Myocyte (in vitro differentiated cells): ENCODE measurements at regions not wholly inside any gene's neighbourhood (a gene's known extent, or its start where the extent isn't known, plus 50 kb on each side); places are given as distances from the start of the nearest gene placed in this dataset.

Experiments
- DNase-seq: peaks from one replicate; pipeline ENCODE4 v3.0.0-alpha.2; 2012; ENCODE audit warnings: low read depth

- peak; percentile 74 for DNase-seq
These were observed 62.7 kb downstream of the NPTX2 start for GRCh38 chr7:98679741-98680140.

- DNase-seq: peak; percentile 29
These were observed 64.4 kb downstream of the NPTX2 start for GRCh38 chr7:98681511-98681910.

- peak; percentile 69 for DNase-seq
These were observed 64.9 kb downstream of the NPTX2 start for GRCh38 chr7:98681951-98682350.

GRCh38 chr7:98683514-98683913 is 66.4 kb downstream of the NPTX2 start:
- no peak for DNase-seq

- DNase-seq: peak; percentile 83
These were observed 68.5 kb downstream of the NPTX2 start for GRCh38 chr7:98685541-98685940.

GRCh38 chr7:98686466-98687080 is 69.5 kb downstream of the NPTX2 start:
- DNase-seq: no peak

DNA sequence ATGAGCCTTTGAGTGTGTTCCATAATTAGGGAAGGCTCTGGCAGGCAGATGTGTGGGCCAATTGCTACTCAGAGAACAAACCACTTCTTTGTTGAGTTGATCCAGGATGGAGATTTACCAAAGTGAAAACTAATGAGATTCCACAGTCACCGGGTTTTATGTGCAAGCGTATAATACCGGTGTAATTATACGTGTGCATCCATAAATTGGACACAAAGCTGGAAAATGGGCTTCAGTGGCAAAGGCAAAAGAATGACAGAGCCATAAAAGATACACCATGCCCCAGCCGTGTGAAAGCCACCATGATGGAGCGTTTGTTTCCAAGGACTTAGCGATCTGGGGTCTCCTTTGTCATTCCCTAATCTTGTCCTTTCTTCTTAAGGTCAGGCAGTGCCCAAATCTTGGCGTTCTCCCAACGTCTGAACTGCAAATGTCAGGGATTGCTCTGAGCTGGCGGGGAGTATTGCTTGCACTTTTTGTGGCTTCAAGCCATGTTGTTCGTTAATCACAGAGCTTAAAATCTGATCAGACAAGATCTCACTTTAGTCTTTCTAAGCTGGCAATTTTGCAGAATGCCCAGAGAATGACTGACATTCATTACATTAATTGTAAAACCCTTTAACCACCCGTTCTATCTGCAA is 70.1 kb downstream of the NPTX2 start:
- peak; percentile 28 for DNase-seq

DNA sequence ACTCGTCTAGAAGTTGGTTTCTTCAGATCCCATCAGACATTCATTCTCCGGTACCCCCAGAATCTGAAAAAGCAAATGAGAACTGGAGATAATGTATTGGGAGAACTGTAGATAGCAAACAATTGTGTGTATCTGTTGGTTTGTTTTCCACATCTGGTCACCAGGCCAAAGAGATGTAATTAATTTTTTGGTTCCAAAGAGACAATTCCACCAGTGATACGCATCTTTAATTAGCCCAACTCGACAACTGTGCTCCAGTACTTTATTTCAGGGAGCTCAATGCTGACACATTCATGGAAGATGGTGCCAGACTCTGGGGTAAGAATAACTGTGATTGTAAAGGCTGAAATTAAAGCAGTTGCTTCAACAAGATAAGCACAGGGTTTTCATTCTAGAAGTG is 74.5 kb downstream of the NPTX2 start:
- no peak for DNase-seq

- DNase-seq: no peak
These were observed 80.0 kb downstream of the NPTX2 start for GRCh38 chr7:98697083-98697482.

GRCh38 chr7:98697485-98698240 is 80.6 kb downstream of the NPTX2 start:
- DNase-seq: no peak

DNA sequence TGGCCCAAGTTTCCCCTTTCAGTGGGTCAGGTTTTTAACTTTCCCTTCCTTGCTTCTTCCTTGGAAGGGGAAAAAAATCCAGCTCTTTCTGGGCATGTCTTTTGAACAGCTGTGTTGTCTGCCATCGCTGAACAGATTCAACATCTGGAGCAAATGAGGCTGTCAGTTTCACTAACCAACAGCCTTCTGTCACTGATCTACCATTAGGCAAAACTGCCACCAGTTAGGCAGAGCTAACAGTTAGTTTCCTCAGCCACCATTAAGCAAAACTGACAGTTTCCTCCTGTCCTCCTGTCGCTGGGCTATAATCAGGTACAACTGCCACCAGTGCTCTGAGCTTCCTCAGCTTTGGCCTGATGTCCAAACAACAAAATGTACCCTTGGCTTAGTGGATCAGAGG is 81.9 kb downstream of the NPTX2 start:
- no peak for DNase-seq

- no peak for DNase-seq
These were observed 83.4 kb downstream of the NPTX2 start for GRCh38 chr7:98700533-98700932.

DNA sequence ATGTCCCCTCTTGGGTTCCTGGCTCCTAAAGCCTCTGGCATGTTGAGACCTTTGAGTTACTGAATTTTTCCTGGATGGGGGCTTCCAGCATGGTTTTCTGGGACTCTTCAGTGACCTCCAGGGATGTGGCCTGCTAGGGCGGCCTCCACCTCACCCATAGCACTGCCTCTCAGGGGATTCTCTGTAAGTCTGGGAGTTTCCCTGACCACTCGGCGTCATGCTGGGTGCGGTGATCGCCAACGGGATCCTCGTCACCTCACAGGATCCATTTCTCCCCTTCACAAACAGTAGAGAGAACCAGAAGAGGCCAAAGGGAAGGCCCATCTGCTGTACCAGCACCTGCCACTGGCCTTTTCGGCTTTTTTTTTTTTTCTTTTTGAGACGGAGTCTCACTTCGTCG is 84.3 kb downstream of the NPTX2 start:
- DNase-seq: no peak

GRCh38 chr7:98702021-98702420 is 84.9 kb downstream of the NPTX2 start:
- DNase-seq: no peak

- no peak for DNase-seq
These were observed 86.8 kb downstream of the NPTX2 start for GRCh38 chr7:98703916-98704315.

DNA sequence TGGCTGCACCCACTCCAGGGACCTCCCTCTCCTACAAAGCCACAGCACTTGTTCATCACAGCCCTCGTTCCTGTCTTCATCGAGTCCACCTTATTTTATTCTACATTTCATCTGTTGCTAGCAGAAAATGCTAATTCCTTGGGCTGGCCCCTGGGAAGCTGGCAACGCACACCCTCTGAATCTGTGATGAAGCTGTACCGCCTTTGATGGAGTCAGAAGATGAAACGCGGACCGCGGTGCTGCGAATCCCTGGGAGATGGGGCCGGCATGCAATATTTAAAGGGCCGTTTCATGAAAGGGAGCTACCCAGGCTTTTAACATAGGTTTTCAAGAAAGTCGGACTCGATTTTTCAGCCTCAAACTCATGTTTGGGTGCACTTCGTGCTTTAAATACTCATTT is 88.5 kb downstream of the NPTX2 start:
- DNase-seq: no peak

DNA sequence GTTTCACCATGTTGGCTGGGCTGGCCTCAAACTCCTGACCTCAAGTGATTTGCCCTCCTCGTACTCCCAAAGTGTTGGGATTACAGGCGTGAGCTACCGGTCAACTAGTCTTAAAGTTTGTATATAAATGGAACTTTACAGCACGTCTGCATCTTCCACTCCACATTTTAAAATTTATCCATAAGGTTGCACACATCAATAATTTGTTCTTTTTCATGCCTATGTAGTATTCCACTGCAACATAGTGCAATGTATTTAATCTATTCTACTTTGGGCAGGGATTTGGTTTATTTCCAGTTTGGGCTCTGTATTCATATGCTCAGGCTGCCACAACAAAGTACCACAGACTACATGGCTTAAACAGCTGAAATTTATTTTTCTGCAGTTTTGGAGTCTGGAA is 90.0 kb downstream of the NPTX2 start:
- DNase-seq: no peak

- no peak for DNase-seq
These were observed 94.9 kb downstream of the NPTX2 start for GRCh38 chr7:98711945-98712344.

- no peak for DNase-seq
These were observed 96.2 kb downstream of the NPTX2 start for GRCh38 chr7:98713165-98713810.

- DNase-seq: peak; percentile 16
These were observed 102.3 kb downstream of the NPTX2 start for GRCh38 chr7:98719396-98719795.

DNA sequence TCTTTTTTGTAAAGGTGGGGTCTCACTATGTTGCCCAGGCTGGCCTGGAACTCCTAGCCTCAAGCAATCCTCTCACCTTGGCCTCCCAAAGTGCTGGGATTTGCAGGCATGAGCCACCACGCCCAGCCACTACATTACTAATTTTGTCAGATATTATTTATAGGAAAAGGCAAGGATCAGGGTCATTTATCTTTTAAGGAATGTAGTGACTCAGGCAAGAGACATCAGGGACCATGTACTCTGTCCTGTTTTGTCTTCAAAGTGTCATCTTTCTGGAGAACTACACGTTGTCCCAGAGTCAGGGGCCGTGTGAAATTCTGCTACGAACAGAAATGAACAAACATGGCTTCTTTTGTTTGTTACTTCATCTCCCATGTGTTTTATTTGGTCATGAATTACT is 105.3 kb downstream of the NPTX2 start:
- no peak for DNase-seq

DNA sequence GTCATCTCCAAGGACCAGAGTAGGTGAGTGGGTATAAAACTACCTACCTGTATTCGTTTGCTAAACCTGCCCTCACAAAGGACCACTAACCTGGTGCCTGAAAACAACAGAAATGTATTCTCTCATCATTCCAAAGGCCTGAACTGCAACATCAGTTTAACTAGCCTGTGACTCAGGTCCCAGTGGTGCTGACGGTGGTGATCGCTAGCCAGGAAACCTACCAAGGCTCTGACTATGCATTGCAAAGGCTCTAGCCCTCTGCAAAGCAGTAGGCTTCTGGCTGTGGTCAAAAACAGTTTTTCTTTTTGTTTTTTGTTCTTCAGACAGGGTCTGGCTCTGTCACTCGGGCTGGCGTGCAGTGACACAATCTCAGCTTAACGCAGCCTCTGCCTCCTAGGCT is 107.5 kb downstream of the NPTX2 start:
- DNase-seq: no peak
